ENCODE measurements at regions not wholly inside any gene's neighbourhood (a gene's known extent, or its start where the extent isn't known, plus 50 kb on each side); places are given as distances from the start of the nearest gene placed in this dataset.

DNA sequence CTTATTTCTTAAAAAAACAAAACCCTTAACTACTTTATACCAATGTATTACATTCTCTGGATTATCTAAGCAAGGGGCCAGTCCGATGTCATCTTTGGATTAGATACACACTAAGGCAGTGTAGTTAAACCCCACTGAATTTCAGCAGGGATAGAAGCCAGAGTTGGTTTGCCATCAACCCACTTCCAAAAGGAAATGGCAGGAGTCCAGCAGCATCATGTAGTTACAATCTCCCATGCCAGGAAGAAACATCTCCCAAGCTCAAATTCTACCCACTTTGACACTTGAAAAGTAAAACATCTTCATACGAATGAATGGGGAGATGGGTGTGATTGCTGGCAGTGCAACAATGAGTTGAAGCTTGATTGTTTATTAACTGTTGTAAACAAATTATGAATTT lies 203.5 kb upstream of the PLXNC1 start:
- Histone ChIP-seq H3K4me3 (no peak overlapping the region), H3K79me2 (ENCODE audit: control insufficient read depth, insufficient read depth, low read length) (no peaks in the 10 kb centered on the region), H3K9ac (ENCODE audit: control insufficient read depth, insufficient read depth, low read length) (no peak overlapping the region), H3K36me3 (ENCODE audit: control insufficient read depth in 2 of 2, insufficient read depth in 2 of 2, low read length in 1 of 2) (no peaks in the 10 kb centered on the region), H3K4me2 (ENCODE audit: control insufficient read depth, insufficient read depth) (no peak overlapping the region), H3K9me3 (replicated peaks; ENCODE audit: control insufficient read depth, insufficient read depth, low read length) (no peaks in the 10 kb centered on the region), H3K27me3 (replicated peaks in 1 of 2; ENCODE audit: control insufficient read depth in 2 of 2, insufficient read depth in 2 of 2, low read length in 1 of 2) (no peaks in the 10 kb centered on the region; a peak in 1 of 4 replicates), H3K27ac (ENCODE audit: control insufficient read depth, insufficient read depth) (no peak overlapping the region), H4K20me1 (ENCODE audit: control insufficient read depth, insufficient read depth) (no peaks in the 10 kb centered on the region), H3K4me1 (ENCODE audit: control insufficient read depth, insufficient read depth, low read length) (no peaks in the 10 kb centered on the region), H2AFZ (ENCODE audit: control insufficient read depth, low read depth, low read length) (no peak overlapping the region)
- ChIA-PET CTCF (no interaction called here), RAD21 (ENCODE audit: unreplicated experiment) (no interaction called here), SMC1A (ENCODE audit: uncharacterized antibody, unreplicated experiment) (no interaction called here), POLR2A (no interaction called here)
- 25% methylated on average over 2 of the region's 2 CpGs for WGBS (ENCODE audit: insufficient coverage, insufficient replicate concordance, low lambda C conversion rate, missing lambda C conversion rate)
- intact Hi-C loops (cut with micrococcal nuclease; ENCODE audit: unreplicated experiment) = no loop called here
- no TSS peak for BruUV-seq (replicated peaks)
- FAIRE-seq = no peak
- in situ Hi-C loops (cut with MboI) = no loop called here
- DNase-seq (ENCODE audit: low read depth, low spot score) = no peak
- ATAC-seq = no peak
- TF ChIP-seq, protein P1, sequence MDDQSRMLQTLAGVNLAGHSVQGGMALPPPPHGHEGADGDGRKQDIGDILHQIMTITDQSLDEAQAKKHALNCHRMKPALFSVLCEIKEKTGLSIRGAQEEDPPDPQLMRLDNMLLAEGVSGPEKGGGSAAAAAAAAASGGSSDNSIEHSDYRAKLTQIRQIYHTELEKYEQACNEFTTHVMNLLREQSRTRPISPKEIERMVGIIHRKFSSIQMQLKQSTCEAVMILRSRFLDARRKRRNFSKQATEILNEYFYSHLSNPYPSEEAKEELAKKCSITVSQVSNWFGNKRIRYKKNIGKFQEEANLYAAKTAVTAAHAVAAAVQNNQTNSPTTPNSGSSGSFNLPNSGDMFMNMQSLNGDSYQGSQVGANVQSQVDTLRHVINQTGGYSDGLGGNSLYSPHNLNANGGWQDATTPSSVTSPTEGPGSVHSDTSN (IDR thresholded peaks at IDR 0.05; ENCODE audit: insufficient replicate concordance, low read depth, low read length) = no peak
- TF ChIP-seq, protein P2, sequence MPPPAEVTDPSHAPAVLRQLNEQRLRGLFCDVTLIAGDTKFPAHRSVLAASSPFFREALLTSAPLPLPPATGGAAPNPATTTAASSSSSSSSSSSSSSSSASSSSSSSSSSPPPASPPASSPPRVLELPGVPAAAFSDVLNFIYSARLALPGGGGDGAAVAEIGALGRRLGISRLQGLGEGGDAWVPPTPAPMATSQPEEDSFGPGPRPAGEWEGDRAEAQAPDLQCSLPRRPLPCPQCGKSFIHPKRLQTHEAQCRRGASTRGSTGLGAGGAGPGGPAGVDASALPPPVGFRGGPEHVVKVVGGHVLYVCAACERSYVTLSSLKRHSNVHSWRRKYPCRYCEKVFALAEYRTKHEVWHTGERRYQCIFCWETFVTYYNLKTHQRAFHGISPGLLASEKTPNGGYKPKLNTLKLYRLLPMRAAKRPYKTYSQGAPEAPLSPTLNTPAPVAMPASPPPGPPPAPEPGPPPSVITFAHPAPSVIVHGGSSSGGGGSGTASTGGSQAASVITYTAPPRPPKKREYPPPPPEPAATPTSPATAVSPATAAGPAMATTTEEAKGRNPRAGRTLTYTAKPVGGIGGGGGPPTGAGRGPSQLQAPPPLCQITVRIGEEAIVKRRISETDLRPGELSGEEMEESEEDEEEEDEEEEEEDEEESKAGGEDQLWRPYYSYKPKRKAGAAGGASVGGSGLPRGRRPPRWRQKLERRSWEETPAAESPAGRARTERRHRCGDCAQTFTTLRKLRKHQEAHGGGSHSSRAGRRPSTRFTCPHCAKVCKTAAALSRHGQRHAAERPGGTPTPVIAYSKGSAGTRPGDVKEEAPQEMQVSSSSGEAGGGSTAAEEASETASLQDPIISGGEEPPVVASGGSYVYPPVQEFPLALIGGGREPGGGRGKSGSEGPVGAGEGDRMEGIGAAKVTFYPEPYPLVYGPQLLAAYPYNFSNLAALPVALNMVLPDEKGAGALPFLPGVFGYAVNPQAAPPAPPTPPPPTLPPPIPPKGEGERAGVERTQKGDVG (CRISPR knock-in tag; IDR thresholded peaks at IDR 0.05) = no peak
- TF ChIP-seq DPF2 (IDR thresholded peaks at IDR 0.05) = no peak
- TF ChIP-seq, protein P3, sequence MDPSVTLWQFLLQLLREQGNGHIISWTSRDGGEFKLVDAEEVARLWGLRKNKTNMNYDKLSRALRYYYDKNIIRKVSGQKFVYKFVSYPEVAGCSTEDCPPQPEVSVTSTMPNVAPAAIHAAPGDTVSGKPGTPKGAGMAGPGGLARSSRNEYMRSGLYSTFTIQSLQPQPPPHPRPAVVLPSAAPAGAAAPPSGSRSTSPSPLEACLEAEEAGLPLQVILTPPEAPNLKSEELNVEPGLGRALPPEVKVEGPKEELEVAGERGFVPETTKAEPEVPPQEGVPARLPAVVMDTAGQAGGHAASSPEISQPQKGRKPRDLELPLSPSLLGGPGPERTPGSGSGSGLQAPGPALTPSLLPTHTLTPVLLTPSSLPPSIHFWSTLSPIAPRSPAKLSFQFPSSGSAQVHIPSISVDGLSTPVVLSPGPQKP (IDR thresholded peaks at IDR 0.05; ENCODE audit: low read depth, low read length) = no peak
- TF ChIP-seq, protein P4, sequence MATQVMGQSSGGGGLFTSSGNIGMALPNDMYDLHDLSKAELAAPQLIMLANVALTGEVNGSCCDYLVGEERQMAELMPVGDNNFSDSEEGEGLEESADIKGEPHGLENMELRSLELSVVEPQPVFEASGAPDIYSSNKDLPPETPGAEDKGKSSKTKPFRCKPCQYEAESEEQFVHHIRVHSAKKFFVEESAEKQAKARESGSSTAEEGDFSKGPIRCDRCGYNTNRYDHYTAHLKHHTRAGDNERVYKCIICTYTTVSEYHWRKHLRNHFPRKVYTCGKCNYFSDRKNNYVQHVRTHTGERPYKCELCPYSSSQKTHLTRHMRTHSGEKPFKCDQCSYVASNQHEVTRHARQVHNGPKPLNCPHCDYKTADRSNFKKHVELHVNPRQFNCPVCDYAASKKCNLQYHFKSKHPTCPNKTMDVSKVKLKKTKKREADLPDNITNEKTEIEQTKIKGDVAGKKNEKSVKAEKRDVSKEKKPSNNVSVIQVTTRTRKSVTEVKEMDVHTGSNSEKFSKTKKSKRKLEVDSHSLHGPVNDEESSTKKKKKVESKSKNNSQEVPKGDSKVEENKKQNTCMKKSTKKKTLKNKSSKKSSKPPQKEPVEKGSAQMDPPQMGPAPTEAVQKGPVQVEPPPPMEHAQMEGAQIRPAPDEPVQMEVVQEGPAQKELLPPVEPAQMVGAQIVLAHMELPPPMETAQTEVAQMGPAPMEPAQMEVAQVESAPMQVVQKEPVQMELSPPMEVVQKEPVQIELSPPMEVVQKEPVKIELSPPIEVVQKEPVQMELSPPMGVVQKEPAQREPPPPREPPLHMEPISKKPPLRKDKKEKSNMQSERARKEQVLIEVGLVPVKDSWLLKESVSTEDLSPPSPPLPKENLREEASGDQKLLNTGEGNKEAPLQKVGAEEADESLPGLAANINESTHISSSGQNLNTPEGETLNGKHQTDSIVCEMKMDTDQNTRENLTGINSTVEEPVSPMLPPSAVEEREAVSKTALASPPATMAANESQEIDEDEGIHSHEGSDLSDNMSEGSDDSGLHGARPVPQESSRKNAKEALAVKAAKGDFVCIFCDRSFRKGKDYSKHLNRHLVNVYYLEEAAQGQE (IDR thresholded peaks at IDR 0.05; ENCODE audit: low read depth, low read length) = no peak
- TF ChIP-seq SIN3A (IDR thresholded peaks at IDR 0.05; ENCODE audit: low read depth, low read length) = no peak
- TF ChIP-seq SREBF1 (IDR thresholded peaks at IDR 0.05; ENCODE audit: low read length) = no peak
- no peak for TF ChIP-seq JUND (IDR thresholded peaks at IDR 0.05; ENCODE audit: low read depth, low read length)
- no peak for TF ChIP-seq CREB1 (IDR thresholded peaks at IDR 0.05; ENCODE audit: low read depth)
- TF ChIP-seq HDAC6 (IDR thresholded peaks at IDR 0.05; ENCODE audit: unreplicated experiment) = no peak
- no peak for TF ChIP-seq STAT3 (IDR thresholded peaks at IDR 0.05; ENCODE audit: low read depth, low read length)
- TF ChIP-seq EED (IDR thresholded peaks at IDR 0.05; ENCODE audit: low read depth) = no peak
